NCI-H69 (cell line): ENCODE measurements at regions not wholly inside any gene's neighbourhood (a gene's known extent, or its start where the extent isn't known, plus 50 kb on each side); places are given as distances from the start of the nearest gene placed in this dataset.

Source experiments
- DNase-seq: peaks from one replicate; lab custom pipeline; 2025; lab: John Stamatoyannopoulos, UW

GRCh38 chr4:15130441-15130840, 128.2 kb downstream of the CPEB2 start:
- no peak for DNase-seq

GRCh38 chr4:15131551-15131950, 129.3 kb downstream of the CPEB2 start:
- no peak for DNase-seq

GRCh38 chr4:15132739-15133138, 130.5 kb downstream of the CPEB2 start:
- DNase-seq = peak; percentile 56

- DNase-seq = no peak
These were observed 137.3 kb downstream of the CPEB2 start for GRCh38 chr4:15139599-15139998.

GRCh38 chr4:15142201-15142600, 139.9 kb downstream of the CPEB2 start:
- DNase-seq = no peak

GRCh38 chr4:15143551-15143950, 141.3 kb downstream of the CPEB2 start:
- no peak for DNase-seq

GRCh38 chr4:15144249-15144966, 142.1 kb downstream of the CPEB2 start:
- DNase-seq = peak; percentile 72

- DNase-seq = peak; percentile 29
These were observed 142.7 kb downstream of the CPEB2 start for GRCh38 chr4:15144967-15145295.

GRCh38 chr4:15145709-15146108, 143.4 kb downstream of the CPEB2 start:
- DNase-seq = peak; percentile 46

GRCh38 chr4:15147714-15148113, 145.4 kb downstream of the CPEB2 start:
- no peak for DNase-seq

GRCh38 chr4:15148199-15148598, 145.9 kb downstream of the CPEB2 start:
- peak; percentile 73 for DNase-seq

- no peak for DNase-seq
These were observed 146.4 kb downstream of the CPEB2 start for GRCh38 chr4:15148691-15149090.

GRCh38 chr4:15149234-15149838, 147.1 kb downstream of the CPEB2 start:
- no peak for DNase-seq

GRCh38 chr4:15149839-15150592, 147.7 kb downstream of the CPEB2 start:
- DNase-seq = peak; percentile 92

GRCh38 chr4:15150631-15151030, 148.3 kb downstream of the CPEB2 start:
- DNase-seq = no peak

GRCh38 chr4:15151033-15151432, 148.8 kb downstream of the CPEB2 start:
- DNase-seq = no peak

- DNase-seq = no peak
These were observed 151.4 kb downstream of the CPEB2 start for GRCh38 chr4:15153662-15154061.

- no peak for DNase-seq
These were observed 156.3 kb downstream of the CPEB2 start for GRCh38 chr4:15158406-15159091.

GRCh38 chr4:15159477-15160019, 157.3 kb downstream of the CPEB2 start:
- DNase-seq = no peak

- DNase-seq = no peak
These were observed 159.2 kb downstream of the CPEB2 start for GRCh38 chr4:15161439-15161838.

- peak; percentile 4 for DNase-seq
These were observed 159.8 kb downstream of the CPEB2 start for GRCh38 chr4:15162046-15162445.
